Stimulated activated CD8-positive, alpha-beta memory T cell treated with anti-CD3 and anti-CD28 coated beads, Interleukin-4, amount 100 ng/mL, for 48 hours (primary cell): ENCODE measurements at regions not wholly inside any gene's neighbourhood (a gene's known extent, or its start where the extent isn't known, plus 50 kb on each side); places are given as distances from the start of the nearest gene placed in this dataset.
"Not testable (repeated sequence)": the region's sequence is repeated elsewhere in the genome, so short reads cannot be mapped to it uniquely, and the experiment has no call there.

Source experiments
- DNase-seq: peaks from one replicate; pipeline ENCODE4 v3.0.0-alpha.2; 2020

GRCh38 chr13:52929846-52930245 lies 81.4 kb upstream of the PCDH8 start:
- no peak for DNase-seq

GRCh38 chr13:52926971-52927370 lies 78.5 kb upstream of the PCDH8 start:
- no peak for DNase-seq

DNA sequence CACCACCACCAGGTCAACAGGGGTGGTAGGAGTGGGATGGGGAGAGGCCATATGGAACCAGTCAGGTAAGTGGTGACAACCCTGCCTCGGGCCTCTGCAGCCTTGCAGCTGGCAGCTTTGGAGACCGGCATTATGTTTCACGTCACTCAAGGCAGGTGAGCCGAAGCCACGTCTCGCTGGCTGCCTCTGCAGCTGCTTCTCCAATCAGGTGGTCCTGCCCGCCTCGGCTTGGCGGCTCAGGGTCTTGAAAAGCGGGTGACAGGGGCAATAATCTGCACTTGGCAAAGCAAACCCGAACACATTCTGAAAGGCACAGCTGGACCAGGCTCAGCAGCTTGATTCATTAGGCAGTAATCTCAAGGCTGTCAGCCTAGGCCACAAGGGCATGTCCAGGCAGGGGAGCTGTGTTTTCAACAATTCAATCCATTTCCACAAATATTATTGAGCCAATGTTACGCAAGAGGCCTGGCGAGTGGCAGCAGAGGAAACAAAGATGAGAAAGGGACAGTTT lies 77.4 kb upstream of the PCDH8 start:
- DNase-seq, result no peak

GRCh38 chr13:52925251-52925650 lies 76.8 kb upstream of the PCDH8 start:
- no peak for DNase-seq

DNA sequence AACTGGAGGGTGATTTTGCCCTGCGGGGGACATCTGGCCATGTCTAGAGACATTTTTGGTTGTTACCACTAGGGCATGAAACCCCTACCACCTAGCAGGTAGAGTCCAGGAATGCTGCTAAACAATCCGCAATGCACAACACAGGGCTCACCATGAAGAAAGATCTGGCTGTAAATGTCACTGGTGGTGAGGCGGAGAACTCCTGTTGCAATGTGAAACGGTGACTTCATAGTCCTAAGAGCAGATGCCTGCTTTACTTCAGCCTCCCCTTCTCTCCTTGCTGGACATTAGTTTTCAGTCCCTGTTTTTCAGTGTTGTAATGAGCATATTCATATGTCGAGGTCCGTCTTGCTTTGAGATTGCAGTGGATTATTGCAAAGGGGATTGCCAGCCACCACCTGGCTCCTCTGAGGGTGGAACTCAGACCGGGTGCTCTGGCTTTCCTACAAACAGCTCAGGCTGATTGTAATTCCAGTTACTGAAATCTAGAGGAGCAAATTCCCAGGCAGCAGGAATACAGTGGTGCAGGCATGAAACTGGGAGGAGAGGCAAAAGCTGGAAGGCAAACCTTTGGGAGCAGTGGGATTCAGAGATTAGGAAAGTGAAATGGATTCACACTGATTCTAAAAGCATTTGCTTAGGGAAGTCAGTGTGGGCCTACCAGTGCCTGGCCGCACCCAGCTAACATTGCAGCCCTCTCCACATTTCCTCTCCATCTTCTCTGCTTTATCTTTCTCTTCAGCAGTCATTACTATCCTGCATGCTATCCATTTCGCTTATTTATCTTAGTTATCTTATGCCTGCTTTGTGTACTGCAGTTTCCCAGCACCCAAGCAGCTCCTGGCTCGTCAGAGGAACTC lies 76.1 kb upstream of the PCDH8 start:
- DNase-seq, result no peak

DNA sequence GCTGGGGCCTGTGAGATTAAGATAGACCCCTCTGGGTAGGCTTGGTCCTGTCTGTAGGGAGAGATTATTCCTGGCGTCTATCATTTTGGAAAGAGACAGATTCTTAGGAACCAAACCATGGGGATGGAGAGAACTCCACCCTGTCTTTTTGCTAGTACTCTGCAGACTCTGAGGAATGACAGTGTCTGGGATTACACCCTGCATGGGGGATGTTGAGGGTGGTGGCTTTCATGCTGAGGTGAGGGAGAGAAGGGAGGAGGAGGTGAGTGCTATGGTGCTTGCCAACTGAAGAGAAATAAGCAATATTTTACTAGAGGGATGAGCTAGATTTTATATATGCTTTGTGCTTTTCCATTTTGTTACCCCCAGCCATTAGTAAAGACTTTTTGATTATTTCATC lies 74.5 kb upstream of the PCDH8 start:
- DNase-seq, result no peak

- no peak for DNase-seq
Observed at GRCh38 chr13:52921194-52921593, 72.8 kb upstream of the PCDH8 start.

DNA sequence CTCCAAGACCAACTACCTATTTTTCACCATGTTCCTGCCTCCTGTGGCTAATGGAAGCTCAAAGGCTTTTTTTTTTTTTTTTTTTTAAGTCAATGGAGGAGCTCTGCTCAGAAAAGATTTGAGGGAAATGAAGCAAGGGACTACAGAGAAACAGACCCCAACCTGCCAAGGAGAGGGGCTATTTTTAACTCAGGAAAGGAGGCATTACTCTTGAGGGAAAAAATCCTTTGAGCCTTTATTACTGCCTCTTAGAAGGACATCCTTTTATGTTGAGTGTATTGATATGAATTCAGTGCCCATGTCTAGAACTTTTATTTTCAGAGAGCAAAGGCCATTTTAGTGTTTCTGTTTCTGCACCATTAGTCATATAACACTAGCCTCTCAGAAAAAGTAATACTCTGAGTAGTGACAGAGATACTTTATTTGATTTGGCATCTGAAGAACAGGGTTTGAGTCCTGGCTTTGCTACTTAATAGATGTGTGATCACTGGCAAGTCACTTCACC lies 68.1 kb upstream of the PCDH8 start:
- no peak for DNase-seq

- no peak for DNase-seq
Observed at GRCh38 chr13:52911340-52911739, 62.9 kb upstream of the PCDH8 start.

GRCh38 chr13:52910318-52910717 lies 61.9 kb upstream of the PCDH8 start:
- not testable (repeated sequence) for DNase-seq

- DNase-seq, result no peak
Observed at GRCh38 chr13:52906122-52906903, 57.9 kb upstream of the PCDH8 start.

DNA sequence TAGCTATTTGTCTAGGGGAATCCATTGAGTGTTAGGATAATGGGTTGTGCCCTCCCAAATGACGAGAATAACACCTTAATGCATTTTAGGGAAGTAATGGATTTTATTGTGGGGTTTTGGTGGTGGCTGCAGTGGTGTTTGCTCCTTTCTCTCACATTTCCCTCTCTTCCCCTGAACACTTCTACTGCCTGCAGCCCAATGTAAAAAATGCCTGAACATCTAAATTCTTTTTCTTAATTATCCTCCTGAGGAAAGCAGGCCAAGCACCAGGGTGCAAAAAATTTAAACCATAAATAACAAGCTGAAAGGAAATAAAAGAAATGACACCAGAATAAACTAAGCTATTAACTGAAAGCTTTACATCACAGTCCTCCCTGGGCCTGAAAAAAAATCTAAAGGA lies 57.3 kb upstream of the PCDH8 start:
- no peak for DNase-seq

DNA sequence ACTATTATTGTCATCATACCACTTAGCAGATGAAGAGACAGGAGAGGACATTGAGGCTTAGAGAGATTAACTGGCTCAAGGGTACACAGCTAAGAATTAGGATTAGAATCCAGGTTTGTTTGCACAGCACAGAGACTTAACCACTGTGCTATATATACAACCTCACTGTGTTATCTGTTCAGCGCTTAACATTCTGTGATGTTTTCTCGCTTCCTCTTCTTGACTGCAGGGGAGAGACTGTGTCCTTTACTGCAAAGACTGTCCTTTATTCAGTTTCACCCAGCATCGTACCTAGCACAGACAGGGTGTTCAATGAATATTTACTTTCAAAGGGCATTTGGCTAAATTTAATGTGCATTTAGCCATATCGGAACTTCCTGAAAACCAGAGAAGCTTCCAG lies 54.9 kb upstream of the PCDH8 start:
- no peak for DNase-seq

GRCh38 chr13:52899206-52899605 lies 50.8 kb upstream of the PCDH8 start:
- no peak for DNase-seq
